ENCODE measurements at regions not wholly inside any gene's neighbourhood (a gene's known extent, or its start where the extent isn't known, plus 50 kb on each side); places are given as distances from the start of the nearest gene placed in this dataset.
"Not testable (repeated sequence)": the region's sequence is repeated elsewhere in the genome, so short reads cannot be mapped to it uniquely, and the experiment has no call there.

DNA sequence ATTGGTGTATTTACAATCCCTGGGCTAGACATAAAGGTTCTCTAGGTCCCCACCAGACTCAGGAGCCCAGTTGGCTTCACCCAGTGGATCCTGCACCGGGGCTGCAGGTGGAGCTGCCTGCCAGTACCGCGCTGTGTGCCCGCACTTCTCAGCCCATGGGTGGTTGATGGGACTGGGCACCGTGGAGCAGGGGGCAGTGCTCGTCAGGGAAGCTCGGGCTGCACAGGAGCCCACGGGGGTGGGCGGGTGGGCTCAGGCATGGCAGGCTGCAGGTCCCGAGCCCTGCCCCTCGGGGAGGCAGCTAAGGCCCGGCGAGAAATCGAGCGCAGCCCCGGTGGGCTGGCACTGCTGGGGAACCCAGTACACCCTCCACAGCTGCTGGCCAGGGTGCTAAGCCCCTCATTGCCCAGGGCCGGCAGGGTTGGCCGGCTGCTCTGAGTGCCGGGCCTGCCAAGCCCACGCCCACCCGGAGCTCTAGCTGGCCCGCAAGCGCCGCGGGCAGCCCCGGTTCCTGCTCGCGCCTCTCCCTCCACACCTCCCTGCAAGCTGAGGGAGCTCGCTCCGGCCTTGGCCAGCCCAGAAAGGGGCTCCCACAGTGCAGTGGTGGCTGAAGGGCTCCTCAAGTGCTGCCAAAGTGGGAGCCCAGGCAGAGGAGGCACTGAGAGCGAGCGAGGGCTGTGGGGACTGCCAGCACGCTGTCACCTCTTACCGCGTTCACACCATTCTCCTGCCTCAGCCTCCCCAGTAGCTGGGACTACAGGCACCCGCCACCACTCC, 353.5 kb upstream of the HS6ST1 start:
- DNase-seq, result not testable (repeated sequence)

DNA sequence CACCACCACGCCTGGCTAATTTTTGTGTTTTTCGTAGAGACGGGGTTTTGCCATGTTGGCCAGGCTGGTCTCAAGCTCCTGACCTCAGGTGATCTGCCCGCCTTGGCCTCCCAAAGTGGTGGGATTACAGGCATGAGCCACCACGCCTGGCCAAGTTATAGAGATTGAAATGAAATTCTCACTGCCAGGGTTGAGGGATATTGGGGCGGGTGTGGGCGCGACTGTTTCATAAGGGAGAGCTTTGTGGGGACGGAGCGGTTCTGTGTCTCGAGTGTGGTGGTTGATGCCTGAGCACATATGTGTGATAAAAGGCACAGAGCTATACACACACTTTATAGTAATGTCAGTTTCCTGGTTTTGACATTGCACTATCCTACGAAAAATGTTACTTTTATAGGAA, 361.0 kb upstream of the HS6ST1 start:
- DNase-seq, result not testable (repeated sequence)

DNA sequence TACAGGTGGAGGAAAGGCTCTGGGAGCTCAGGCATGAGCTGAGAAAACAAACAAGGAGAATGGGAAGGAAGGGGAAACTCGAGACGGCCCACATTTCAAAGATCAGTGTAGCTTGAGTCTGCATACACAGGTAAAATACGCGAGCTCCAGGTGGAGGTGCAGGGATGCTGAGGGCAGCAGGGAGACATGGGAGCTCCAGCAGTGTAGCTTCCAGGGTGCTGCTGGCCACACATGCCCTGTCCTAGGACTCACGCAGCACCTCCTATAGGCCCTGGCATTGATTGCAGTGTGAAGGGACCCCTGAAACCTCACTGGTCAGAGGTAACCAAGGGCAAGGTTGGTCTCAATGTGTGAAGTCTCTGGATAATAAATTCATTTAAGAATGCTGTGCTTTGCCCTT, 362.8 kb upstream of the HS6ST1 start:
- DNase-seq, result no peak

GRCh38 chr2:128682266-128682665, 363.6 kb upstream of the HS6ST1 start:
- no peak for DNase-seq

GRCh38 chr2:128682729-128683284, 364.1 kb upstream of the HS6ST1 start:
- DNase-seq, result no peak

DNA sequence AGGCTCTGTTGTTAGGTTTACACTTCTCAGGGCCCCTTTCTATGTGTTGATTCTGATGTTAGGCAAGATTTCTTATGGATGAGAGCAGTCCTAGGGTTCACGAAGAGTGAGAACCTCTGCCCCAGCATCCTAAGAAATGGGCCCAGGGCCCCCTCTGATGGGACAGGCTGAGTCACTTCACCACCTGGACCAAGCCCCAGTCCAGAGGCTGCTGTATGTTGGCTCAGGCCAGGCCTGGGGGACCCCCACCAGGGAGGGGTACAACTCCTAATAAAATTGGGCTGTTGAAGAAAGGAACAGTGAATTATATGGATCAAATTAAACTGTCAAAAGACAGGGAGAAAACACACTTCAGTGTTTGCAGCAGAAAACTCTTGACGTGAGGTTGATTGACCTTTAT, 365.9 kb upstream of the HS6ST1 start:
- no peak for DNase-seq

- DNase-seq, result no peak
Observed at GRCh38 chr2:128685841-128686496, 367.3 kb upstream of the HS6ST1 start.

DNA sequence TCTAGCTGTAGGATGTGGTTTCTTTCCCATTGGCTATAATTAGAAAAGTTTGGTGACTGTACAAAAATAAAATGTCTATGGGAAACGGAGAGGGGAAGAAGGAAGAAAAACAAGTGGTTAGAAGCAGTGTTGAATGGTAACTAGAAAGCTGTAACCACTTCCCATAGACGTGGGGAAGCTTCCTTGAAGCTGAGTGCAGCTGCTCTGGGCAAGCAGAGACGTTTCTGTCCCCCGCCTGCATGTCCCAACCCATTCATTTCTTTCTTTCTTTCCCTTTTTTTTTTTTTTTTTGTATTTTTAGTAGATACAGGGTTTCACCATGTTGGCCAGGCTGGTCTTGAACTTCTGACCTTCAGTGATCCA, 367.8 kb upstream of the HS6ST1 start:
- no peak for DNase-seq

DNA sequence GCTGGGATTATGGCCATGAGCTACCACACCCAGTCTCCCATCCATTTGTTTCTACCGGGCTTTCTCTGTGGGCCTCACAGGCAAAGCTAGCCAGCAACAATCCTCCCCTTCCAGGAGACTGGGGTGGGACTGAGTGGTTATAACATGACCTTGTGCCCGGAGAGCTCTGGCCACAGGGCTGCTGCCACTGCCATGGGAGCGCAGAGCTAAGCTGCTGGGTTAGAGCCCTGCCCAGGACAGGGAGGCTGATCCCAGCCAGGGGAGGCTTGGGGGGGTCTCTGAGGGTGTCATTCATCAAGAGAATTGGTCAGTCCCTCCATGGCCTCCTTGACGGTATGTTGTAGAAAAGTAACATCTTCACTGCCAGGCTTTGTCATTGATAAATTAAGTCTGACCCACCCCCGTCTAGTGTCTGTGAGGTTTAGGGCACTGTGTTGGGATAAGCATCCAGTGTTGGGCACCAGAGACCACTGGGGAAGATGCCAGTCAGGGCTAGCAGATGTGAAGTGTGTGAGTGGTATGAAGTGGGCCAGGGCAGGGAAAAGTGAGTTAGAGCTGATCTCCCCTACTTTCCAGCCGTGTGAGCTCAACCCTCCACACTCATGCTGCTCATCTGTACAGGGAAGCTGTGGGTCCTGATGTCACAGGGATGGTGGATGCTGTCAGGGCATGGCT, 368.4 kb upstream of the HS6ST1 start:
- DNase-seq, result no peak

GRCh38 chr2:128687565-128687964, 368.9 kb upstream of the HS6ST1 start:
- DNase-seq, result no peak

- DNase-seq, result no peak
Observed at GRCh38 chr2:128689971-128690370, 371.3 kb upstream of the HS6ST1 start.

DNA sequence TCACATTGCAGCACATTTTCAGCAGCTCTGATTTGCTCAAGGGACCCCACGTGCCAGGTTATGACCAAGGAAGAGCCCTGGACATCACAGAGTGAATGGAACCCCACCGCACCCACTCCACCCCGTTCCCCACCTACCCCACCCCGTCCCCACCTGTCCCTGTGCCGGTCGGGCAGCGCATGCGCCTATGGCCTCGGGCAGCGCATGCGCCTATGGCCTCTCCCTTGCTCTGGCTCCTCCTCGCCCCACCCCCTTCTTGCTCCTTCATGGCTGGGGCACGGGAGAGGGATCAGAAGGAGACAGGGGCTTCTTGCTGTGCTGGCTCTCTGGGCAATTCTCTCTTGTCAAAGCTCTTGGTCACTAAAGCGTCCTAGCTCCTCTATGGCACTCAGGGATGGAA, 371.8 kb upstream of the HS6ST1 start:
- DNase-seq, result no peak

- DNase-seq, result no peak
Observed at GRCh38 chr2:128690869-128691268, 372.2 kb upstream of the HS6ST1 start.

DNA sequence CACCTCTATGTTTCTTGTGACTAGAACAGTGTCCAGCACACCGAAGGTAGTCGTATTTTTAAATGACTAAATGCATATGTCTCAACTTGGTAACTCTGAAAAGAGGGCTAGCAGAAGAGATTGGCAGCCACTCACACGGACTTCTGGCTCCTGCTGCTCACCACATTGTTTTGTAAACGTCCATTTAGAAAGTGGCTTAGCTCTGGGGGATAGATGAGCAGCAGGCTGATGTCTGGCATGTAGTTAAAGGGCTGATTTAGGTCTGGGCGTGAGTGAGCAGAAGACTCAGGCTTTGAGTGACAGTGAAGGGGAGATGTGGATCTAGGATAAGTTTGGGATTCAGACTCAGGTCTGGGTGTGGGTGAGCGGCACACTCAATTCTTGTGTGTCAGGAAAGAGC, 372.9 kb upstream of the HS6ST1 start:
- DNase-seq, result no peak

DNA sequence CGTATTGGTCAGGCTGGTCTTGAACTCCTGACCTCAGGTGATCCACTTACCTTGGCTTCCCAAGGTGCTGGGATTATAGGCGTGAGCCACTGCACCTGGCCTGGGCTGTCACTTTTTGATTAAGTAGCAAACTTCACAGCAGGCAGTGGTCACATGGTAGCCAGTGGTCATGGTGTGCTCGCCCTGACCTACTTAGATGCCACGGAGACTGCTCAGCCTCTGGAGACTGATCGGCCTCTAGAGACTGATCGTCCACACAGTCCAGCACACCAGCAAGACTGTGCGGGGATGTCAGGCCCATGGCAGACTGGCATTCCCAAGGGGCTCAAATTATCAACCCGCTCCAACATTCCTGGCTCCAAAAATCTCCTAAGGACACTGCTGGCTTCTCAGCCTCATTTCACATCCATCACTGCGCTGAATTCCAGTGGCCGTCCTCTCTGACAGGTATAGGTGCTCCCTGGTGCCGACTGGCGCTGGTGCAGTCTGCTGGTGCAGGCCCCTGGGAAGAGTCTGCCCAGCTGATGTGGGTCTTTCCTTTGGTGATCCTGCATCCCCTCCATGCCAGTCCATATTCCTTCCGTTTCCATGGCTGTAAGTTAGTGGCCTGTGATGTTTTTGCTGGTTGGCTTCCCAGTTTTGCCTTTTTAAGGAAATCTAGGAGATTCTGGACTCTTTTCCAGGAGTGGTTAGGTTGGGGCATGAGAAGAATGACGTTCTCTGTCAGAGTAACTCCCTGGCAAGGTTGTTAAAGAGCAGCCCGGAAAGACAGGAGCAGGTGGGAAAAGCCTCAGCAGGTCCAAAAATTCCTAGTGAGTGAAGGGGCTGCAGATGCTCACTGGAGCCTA, 374.5 kb upstream of the HS6ST1 start:
- no peak for DNase-seq

GRCh38 chr2:128693743-128694029, 375.0 kb upstream of the HS6ST1 start:
- DNase-seq, result no peak

GRCh38 chr2:128695646-128696220, 377.1 kb upstream of the HS6ST1 start:
- no peak for DNase-seq

DNA sequence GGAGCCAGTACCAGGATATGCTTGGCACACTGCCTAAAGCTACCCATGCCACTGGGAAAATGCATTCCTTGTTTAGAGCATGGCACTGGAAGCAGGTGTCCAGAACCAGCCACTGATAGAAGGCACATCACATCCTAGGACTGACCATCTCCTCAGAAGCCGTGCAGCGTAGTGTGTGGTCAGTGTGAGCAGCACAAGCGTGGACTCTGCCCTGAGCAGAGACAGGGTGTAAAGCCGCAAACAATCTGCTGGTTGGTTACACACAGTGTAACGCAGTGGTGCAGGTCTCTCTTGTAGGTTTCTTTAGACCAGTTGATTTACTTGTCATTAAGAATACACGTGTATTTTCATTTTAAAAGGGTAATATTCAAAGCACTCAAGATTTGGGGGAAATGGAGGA, 377.8 kb upstream of the HS6ST1 start:
- DNase-seq, result no peak

DNA sequence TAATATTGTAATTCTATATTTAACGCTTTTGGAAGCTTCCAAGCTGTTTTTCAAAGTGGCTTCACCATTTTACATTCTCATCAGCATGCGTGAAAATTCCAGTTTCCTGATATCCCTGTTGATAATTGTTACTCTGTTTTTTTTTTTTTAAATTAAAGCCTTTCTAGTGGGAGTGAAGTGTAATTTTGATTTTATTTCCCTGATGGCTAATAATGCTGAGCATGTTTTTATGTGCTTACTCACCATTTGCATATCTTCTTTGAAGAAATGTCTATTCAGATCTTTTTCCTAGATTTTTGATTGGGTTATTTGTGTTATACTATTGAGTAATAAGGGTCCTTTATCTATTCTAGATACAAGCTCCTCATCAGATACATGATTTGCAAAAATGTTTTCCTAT, 382.8 kb upstream of the HS6ST1 start:
- DNase-seq, result no peak

- no peak for DNase-seq
Observed at GRCh38 chr2:128702616-128703015, 383.9 kb upstream of the HS6ST1 start.

DNA sequence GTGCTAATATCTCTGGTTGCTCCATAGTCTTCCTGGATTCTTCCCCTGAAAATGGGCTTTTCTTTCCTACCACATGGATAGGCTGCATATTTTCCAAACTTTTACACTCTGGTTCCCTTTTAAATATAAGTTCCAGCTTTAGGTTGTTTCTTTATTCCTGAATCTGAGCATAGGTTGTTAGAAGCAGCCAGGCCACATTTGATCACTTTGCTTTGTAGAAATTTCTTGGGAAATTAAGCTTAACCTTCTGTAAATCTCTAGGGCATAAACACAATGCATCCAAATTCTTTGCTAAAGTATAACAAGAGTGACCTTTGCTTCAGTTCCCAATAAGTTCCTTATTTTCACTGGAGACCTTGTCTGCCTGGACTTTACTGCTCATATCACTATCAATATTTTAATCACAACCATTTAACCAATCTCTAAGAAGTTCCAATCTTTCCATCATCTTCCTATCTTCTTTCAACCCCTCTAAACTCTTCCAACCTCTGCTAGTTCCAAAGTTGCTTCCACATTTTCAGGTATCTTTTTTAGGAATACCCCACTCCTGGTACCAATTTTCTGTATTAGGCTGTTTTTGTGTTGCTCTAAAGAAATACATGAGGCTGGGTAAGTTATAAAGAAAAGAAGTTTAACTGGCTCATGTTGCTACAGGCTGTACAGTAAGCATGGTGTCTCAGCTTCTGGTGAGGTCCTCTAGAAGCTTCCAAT, 389.6 kb upstream of the HS6ST1 start:
- DNase-seq, result no peak

GRCh38 chr2:128710242-128710641, 391.6 kb upstream of the HS6ST1 start:
- no peak for DNase-seq
